ENCODE measurements at regions not wholly inside any gene's neighbourhood (a gene's known extent, or its start where the extent isn't known, plus 50 kb on each side); places are given as distances from the start of the nearest gene placed in this dataset.

DNA sequence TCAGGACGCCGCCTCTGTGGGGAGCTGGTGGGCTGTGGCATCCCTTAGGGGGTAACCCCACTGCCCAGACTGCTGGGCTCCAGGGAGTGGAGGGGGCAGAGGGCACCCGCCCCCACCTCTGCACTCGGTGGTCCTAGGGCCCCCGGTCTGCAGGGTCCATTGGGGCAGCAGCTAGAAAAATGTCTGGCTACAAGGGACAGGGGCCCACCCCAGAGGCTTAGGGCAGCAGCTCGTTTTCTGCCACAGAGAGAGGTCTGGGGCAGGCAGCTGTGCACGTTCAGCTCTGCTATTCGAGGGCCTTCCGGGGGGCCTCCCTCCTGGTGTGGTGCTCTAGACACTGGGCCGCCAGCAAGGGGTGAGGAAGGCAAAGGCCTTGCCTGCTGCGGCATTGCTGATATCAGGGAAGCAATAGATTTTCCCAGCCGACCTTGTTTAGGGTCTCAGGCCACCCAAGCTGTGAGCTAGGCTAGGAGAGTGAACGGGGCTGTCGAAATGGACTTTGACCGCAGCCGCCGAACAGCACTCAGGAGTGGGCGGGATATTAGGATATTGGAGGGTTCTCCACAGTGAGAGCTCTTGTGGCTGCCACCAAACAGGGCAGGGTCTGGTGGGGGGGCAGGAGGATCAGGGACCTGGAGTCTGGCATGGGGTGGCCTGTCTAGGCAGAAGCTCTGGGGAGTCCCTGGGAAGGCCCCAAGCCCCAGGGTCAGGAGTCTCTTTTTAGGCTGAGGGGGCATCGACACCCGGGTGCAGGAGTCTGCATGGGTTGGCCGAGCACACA, 61.4 kb upstream of the KLF13 start:
- no peak for DNase-seq

DNA sequence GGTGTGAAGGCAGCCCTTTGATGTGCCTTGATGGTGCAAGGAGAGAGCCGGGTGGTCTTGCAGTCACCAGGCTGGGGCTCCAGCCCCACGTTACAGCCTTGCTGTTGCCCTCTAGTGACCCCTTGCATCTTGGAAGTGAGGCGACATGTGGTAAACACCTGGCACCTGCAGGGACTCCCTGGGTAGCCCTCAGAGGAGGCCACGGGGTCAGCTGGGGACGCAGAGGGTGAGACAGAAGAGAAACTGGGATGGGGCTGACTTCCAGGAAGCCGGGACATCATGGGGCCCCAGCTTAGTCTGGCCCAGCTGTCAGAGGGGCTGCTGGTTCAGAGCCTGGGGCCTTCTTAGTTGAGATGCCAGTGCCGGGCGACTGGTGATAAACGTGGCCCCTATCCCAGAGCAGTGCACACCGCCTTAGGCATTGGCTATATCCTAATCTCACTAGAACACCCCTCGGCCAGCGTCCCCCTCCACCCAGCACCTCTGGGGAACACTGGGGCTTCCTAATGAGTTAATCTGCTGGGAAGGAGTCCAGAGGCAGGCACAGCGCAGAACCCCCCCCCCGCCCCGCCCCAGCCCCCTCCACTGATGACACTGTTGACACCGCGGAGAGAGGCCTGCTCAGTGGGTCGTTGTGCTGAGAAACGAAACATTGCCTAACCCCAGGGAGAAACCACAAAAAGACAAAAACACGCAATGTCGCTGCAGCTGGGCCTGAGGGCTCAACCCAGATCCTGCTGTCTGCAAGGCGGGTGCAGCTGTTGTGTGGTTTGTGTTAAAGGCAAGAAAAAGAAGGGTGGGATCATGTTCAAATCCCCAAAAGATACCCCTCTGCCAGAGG, 60.5 kb upstream of the KLF13 start:
- DNase-seq = peak; percentile 76

DNA sequence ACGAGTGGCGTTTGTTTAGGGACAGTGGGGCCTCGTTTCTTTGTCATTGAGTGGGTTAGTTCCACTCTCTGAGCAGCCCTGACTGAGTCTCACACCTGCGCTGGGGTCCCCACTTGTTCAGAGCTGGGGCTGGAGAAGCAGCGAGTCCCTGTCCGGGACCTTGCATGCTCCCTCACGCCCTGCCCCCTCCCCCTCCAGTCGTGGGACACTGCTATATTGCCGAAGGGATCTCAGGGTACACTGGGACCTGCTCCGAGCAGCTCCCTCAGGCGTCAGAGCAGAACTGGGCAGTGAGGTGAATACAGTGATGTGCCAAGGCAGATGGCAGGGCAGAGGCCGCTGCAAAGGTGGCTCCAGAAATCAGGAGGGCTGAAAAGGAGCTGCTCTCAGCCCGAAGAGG, 59.9 kb upstream of the KLF13 start:
- no peak for DNase-seq

DNA sequence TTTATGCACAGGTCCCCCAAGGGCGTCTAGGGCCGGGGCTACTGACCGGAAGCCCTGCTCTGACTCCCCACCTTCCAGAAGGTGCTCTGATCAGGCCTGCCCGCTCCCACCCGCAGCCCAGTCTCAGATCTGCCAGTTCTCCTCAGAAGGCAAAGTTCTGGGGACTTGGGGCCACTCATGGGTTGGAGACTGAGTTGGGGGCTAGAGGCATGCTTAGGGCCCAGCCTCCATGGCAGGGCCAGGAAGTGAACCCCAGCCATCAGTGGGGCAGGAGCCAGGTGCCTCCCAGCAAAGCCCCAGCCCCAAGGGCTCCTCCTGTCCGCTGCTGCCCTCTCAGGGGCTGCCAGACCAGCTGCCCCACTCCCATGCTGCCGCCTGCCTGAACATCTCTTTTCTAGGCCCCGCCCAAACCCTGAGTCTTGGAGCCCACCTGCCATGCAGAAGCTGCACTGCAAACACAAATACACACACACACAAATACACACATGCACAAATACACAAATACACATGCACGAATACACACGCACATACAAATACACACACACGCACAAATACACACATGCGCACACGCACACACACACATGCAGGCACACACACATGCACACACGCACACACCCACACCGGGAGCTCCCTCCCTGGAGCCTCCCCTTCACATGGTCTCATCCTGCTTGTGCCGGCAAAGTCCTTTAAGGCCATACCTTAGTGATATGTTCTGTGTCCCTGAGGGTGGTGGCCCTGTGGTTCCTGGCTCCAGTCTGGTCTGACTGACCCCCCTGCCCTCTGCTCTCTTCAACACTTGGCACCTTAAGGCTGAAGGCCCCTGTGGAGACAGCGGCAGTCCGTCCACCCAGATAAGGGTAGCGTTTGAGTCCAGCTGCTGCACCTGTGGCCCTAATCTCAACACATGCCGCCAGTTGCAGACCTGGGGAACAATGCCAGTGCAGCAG, 59.2 kb upstream of the KLF13 start:
- no peak for DNase-seq

DNA sequence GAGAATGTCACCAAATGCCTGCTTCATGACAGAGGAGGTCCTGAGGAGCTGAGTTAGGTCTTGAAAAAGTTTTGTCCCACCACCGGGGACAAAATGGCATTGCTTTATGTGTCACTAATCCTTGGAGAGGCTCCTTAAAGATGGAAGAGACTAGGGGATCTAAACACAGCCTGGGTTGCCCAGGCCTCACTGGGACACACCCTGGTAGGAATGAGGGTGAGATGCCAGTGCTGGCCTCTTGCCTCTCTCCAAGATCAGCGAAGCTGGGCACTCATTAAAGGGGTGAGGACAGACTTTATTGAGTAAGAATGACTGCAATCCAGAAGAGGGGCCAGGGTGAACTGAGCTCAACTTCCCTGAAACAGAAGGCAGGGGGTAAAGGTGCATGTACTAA, 58.5 kb upstream of the KLF13 start:
- no peak for DNase-seq

DNA sequence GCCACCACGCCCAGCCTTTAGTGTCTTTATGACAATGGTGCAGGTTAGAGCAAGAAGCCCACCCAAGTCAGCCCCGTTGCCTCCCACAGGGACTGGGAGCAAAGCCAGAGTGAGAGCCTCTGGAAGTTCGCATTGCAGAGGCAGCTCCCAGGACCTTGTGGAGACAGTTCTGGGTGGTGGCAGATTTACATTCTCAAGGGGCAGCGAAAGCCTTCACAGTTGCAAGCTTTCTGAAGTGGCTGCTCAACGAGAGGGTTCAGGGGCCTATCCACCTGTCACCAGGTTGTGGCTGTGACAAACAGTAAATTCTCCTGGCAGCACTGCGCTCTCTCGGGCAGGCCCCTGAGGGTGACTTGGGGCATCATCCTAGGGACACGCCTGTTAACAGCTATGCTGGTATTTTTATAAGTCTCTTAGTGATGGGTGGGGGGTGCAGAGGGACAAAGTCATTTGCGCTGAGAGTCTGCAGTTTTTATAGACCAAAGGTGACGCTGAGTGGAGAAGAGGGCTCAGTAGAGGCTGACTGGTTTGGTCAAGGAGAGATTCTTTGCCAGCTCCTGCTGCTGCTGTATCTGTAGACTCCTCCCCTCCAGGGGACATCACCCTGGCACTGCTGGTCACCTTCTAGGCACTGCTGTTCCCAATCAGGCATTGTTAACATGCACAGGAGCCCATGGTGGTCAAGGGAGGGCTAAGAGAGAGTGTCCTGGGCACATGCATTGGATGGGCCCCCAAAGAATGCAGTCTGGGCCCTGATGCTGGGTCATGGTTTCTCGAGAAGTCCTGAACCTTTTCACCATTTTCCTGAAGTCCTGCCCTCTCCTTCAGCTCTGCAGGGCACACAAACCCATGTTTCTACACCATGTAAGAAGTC, 57.5 kb upstream of the KLF13 start:
- no peak for DNase-seq

DNA sequence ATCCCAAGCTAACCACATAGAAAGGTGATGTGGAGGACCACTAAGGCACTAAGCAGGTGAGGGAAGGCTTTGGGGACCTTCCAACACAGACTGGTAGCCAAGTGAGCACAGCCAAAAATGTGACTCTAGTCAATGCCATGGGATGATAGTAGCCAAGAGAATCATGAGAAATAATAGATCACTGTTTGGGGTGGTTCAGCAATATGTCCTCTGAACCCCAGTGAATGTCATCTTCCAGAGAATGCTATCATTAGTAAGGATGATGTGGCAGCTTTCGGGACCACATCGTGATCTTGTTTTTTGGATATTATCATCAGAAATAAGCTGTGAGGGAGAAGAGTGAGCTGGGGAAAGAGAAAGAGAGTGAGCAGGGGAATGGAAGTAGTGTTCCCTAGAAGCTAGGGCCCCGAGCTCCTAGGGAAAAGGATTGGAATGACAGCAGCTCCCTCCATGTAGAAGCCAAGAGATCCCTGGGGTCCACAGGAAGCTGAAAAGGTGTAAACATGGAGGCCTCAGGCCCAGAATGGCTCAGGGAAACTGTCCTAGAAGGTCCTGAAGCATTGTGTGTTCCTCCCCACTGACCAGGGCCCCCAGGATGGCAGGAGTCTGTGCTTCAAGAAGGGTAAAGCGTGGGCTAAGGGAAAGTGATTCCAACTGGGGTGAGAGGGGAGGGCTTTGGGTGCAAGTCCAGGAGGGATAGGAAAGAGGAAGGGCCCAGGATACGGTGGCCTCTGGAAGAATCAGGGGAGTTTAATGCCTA, 56.6 kb upstream of the KLF13 start:
- no peak for DNase-seq

DNA sequence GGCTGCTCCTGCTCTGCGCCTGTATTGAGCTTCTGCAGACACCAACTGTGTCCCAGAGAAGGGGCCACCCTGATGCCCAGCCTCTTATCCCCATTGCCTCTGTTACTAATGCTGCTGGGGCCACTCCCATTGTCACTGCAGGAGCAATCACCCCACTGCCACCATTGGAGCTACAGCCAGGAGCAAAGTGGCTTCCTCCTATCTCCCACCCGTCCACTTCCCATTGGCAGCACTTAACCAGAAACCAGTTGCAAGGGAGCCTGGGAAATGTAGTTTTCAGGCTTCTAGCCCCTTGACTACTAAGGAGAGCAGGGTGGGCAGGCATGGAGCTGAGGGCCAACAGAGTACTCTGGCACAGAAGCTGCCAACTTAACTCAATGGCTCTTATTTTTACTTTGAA, 55.9 kb upstream of the KLF13 start:
- DNase-seq = no peak

DNA sequence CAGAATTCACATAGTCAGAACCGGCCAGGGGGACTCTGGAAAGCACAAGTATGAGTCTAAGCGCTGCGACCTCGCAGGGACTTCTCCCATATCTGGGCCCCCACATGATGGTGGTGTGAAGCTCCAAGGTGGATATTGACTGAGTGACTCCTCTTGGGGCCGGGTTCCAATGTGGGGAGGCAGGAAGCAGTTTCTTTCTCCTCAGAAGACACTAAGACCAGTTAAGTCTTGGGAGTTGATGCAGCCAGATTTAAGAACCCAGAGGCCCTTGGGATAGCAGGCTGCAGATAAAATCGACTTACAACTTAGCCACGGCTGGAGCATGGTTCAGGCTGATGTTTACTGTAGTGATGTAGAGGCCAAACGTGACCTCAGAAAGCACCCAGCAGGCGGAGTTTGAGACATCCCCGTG, 55.4 kb upstream of the KLF13 start:
- no peak for DNase-seq

DNA sequence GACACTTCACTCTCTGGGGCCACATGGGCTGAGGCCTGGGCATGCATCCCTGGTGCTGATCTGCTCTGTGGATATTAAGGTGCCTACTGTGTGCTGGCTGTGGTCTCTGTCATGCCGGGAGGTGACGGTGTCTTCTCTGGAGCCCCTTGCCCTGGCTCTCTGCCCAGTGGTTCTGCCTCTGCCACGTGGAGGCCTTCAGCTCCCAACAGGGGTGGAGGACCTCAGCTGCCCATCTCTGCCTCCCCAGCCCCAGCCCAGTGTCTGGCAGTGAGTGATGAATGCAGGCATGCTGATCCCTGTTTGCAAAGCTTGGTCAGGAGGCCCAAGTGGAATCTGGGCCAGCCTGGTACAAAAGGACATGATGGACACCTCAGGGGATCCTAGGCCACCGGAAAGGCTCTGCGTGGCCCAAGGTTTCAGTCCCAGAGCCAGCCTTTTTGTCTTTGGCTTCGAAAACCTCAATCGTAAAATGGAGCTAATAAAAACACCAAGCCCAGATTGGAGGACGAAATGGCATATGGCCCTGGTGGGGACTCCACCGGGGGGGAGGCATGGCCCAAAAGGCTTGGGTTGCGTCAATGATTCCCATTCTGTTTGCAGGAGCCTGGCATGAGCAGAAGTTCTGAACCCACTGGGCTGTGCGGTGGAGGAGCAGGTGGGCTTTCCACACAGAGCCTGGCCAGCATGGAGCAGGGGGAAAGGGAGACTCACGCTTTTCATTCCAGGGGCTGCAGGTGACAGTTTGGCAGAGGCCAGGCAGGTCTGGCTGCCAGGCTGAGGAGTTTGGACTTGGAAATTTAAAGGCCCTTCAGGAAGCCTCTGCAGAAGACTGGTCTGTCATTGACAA, 54.7 kb upstream of the KLF13 start:
- no peak for DNase-seq

DNA sequence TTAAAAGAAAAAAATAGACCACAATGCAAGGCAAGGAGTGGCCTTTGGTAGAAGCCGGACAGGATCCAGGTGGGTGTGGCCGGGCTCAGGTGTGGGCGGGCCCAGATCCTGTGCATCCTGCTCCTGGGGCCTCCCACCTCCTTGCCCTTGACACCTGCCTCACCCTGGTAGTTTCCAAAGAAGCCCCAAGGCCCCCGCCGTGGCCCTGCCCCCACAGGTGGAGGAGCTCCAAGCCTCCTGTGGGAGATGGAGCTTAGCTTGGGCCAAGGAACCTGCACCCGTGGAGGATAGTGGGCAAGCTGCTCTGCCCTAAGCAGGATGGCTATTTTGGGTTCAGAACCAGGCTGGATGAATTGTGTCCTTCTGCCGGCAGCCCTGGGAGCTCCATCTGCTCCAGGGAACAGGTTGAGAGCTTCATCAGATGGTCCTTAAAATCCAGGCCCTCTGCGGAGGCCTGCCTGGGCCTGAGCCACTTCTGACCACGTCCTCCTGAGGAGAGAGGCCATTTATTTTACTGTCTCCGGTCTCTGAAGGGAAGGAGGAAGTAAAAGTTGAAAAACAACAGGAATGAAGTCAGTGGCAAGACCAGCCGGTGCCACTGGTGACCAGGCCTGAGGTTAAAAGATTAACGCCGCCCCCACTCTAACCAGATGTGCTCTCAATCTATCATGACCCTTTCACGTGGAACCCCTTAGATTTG, 53.9 kb upstream of the KLF13 start:
- no peak for DNase-seq

DNA sequence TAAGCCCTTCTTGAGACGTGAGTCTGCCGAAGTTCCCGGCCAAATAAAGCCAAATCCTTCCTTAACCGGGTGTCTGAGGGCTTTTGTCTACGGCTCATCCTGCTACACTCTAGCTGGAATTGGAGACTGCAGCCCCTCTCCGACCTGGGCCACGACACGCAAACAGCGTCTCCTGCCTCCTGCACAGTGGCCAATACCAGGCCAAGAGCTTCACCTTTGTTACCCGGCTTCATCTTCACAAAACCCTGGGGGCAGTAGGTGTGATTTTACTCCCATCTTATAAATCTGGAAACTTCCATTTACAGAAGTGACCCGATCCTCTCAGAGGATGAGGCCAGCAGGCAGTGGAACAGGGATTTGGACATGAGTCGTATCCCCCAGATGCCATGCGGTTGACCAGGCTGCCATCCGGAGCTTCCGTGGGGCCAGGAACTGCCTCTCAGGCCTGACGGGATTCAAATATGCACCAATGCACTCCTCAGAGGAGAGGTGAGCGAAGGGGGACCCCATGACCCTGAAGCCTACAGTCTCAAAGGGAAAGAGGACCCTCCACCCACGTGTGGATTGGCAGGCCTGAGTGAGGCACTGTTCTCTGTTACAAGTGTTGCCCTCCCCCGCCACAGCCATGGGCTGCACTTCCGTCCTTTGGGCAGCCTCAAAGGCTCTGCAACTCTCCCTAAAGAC, 53.2 kb upstream of the KLF13 start:
- DNase-seq = no peak

DNA sequence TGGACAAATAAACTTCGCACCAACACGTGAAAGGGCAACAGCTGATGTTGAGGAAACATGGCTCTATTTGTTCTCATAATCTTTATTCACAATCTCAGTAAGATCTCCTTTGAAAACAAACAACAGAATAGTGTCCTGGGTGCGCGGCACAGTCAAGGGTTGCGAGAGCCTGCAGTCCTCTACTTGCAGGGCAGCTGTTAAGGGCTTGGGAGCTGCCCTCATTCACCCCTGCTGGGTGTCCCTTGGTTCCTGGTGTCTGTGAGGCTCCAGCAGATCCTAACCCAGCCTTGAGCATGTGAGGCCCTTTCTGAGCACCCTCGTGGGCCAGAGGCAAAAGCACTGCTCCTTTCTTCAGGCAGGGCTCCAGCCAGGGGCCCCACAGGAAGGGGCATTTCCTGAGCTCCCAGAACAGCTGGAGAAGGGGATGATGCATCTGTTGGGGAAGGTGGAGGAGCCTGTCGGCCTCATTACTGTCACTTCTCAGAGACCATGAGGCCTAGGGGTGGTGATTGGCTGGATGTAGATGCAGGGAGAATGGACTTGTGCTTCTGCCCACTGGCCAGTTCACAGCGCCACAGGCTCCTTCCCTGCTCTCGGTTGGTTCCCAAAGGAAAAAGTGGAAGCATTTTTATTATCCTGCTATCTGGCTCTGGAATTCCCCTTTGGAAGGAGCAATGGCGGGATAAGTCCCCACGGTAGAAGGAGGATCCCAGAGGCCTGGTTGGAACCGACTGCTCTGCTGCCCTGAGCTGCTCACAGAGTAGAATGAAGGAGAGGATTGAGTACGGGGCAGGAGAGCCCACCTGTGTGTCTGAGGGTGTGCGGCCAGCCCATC, 51.9 kb upstream of the KLF13 start:
- no peak for DNase-seq

DNA sequence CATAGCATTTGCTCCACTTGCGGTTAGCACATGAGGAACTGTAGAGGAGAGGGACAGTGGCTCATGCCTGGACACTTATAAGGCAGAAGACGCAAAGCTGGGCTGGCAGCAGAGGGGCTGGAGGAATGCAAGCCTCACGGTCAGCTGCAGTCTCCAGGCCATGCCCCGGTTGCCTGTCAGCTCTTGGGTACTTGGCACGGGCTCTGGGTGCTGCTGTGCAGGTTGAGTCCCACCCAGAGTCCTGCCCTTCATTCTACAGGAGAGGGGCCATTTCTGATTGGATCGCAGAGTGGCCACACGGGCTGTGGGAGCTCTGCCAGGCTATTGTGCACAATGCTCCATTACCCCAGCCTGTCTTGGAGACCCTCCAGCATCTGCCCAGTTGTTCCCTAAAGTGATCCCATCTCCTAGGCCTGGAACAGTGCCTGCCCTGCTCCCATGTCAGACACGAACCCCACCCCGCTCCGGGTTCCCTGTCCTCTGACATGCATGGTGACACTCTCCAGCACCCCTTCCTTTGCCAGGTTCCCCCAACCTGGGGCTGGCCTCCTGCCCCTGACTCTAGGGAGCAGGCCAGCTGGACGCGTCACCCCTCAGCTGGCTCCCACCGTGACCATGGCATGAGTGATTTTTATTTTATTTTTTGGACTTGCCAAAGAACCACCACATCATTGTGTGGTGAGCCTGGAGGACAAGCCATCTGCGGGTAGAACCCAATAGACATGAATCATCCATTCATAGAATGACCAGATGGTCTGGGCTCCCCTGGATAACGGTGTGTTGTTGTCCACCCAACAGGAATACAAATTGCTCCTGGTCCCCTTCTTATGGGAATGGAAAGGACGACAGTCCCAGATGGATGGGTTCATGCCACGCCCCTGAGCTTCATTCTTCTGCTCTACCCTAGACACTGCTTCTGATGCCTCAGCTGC, 51.0 kb upstream of the KLF13 start:
- no peak for DNase-seq

DNA sequence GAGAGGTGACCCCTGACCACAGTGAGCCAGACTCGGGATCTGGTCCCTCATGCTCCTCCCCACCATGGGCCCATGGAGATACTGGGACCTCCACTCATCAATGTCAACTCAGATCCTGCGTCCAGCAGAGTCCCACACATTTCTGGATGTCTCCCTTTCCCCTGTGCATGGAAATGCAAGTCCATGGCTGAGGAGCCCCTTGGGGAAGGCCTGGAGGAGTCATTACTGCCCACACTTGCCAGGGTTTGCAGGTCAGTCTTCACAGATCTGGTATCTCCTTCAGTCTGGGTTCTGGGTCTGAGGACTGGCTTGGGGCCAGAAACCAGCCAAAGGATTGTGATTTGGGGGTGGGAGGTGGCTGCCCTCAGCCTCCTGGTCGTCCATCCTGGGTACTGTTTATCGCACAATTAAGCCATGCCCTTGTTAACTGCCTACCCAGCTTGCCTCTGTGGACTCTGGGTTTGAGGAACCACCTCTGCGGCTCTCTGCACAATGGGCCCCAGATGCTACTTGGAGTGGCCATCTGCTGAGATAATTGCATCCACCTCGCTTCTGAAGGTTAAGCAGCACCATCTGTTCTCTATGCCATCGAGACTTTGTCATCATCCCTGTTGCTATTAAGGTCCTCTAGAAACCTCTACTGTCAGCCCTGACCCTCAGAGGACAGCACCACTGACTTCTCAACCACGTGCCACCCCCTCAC, 49.9 kb upstream of the KLF13 start:
- DNase-seq = no peak
